ENCODE measurements at regions not wholly inside any gene's neighbourhood (a gene's known extent, or its start where the extent isn't known, plus 50 kb on each side); places are given as distances from the start of the nearest gene placed in this dataset.

- H3K36me3 ChIP-seq (ENCODE audit: low read length) = no peaks in the 10 kb centered on the region
These were observed 969.1 kb upstream of the PCDH9 start for GRCh38 chr13:68199271-68199670.

GRCh38 chr13:68190818-68191217, 960.7 kb upstream of the PCDH9 start:
- no peak overlapping the region for H3K4me3 ChIP-seq (ENCODE audit: insufficient read depth, low read length, poor library complexity, severe bottlenecking)
- H3K4me2 ChIP-seq (ENCODE audit: low read depth, low read length, poor library complexity, severe bottlenecking) = no peak overlapping the region
- H3K36me3 ChIP-seq (ENCODE audit: low read length) = no peaks in the 10 kb centered on the region
- no peaks in the 10 kb centered on the region for H4K20me1 ChIP-seq (ENCODE audit: low read depth, low read length)
- no peaks in the 10 kb centered on the region for H3K27me3 ChIP-seq (ENCODE audit: low read length)
- H3F3A ChIP-seq (ENCODE audit: insufficient read depth) = no peaks in the 10 kb centered on the region
- H2AFZ ChIP-seq (ENCODE audit: low read depth, low read length, severe bottlenecking) = peak overlapping the region; percentile 17
- H3K9me2 ChIP-seq (replicated peaks; ENCODE audit: insufficient read depth, low read length) = no peaks in the 10 kb centered on the region
- H3K27ac ChIP-seq (ENCODE audit: low read depth, low read length) = no peak overlapping the region
- H3K9ac ChIP-seq (ENCODE audit: low read length) = no peak overlapping the region
- H3K79me2 ChIP-seq (ENCODE audit: insufficient read depth, low read length) = no peaks in the 10 kb centered on the region
- TF ChIP-seq EZH2phosphoT487 (conservative IDR thresholded peaks at IDR 0.05; ENCODE audit: low read length) = no peak
- TF ChIP-seq CTCF (IDR thresholded peaks at IDR 0.05; ENCODE audit: insufficient read depth, low read length, poor library complexity, severe bottlenecking) = no peak
- no peaks in the 10 kb centered on the region for H3K9me3 ChIP-seq (ENCODE audit: insufficient read depth, low read length)

More at GRCh38 chr13:68199271-68199670, 969.1 kb upstream of the PCDH9 start:
- TF ChIP-seq EZH2phosphoT487 (conservative IDR thresholded peaks at IDR 0.05; ENCODE audit: low read length) = no peak
- no peak for TF ChIP-seq CTCF (IDR thresholded peaks at IDR 0.05; ENCODE audit: insufficient read depth, low read length, poor library complexity, severe bottlenecking)
- no peak overlapping the region for H3K4me2 ChIP-seq (ENCODE audit: low read depth, low read length, poor library complexity, severe bottlenecking)
- H4K20me1 ChIP-seq (ENCODE audit: low read depth, low read length) = no peaks in the 10 kb centered on the region
- H3K27me3 ChIP-seq (ENCODE audit: low read length) = no peaks in the 10 kb centered on the region
- no peak overlapping the region for H3K4me3 ChIP-seq (ENCODE audit: insufficient read depth, low read length, poor library complexity, severe bottlenecking)
- no peaks in the 10 kb centered on the region for H3F3A ChIP-seq (ENCODE audit: insufficient read depth)
- no peak overlapping the region for H3K9ac ChIP-seq (ENCODE audit: low read length)
- H3K9me2 ChIP-seq (replicated peaks; ENCODE audit: insufficient read depth, low read length) = no peaks in the 10 kb centered on the region
- H3K9me3 ChIP-seq (ENCODE audit: insufficient read depth, low read length) = no peaks in the 10 kb centered on the region
- no peak overlapping the region for H2AFZ ChIP-seq (ENCODE audit: low read depth, low read length, severe bottlenecking)
- H3K27ac ChIP-seq (ENCODE audit: low read depth, low read length) = no peak overlapping the region
- no peaks in the 10 kb centered on the region for H3K79me2 ChIP-seq (ENCODE audit: insufficient read depth, low read length)

- Histone ChIP-seq H3K9me2 (replicated peaks; ENCODE audit: insufficient read depth, low read length) (no peaks in the 10 kb centered on the region), H3K4me2 (ENCODE audit: low read depth, low read length, poor library complexity, severe bottlenecking) (peak overlapping the region; percentile 48), H3K79me2 (ENCODE audit: insufficient read depth, low read length) (no peaks in the 10 kb centered on the region), H3K27me3 (ENCODE audit: low read length) (no peaks in the 10 kb centered on the region), H3K4me3 (ENCODE audit: insufficient read depth, low read length, poor library complexity, severe bottlenecking) (no peak overlapping the region), H3K27ac (ENCODE audit: low read depth, low read length) (no peak overlapping the region), H3K9ac (ENCODE audit: low read length) (no peak overlapping the region), H3K9me3 (ENCODE audit: insufficient read depth, low read length) (no peaks in the 10 kb centered on the region), H4K20me1 (ENCODE audit: low read depth, low read length) (no peaks in the 10 kb centered on the region), H3F3A (ENCODE audit: insufficient read depth) (no peaks in the 10 kb centered on the region), H3K36me3 (ENCODE audit: low read length) (no peaks in the 10 kb centered on the region), H2AFZ (ENCODE audit: low read depth, low read length, severe bottlenecking) (peak overlapping the region; percentile 55)
- TF ChIP-seq EZH2phosphoT487 (conservative IDR thresholded peaks at IDR 0.05; ENCODE audit: low read length) = no peak
- no peak for TF ChIP-seq CTCF (IDR thresholded peaks at IDR 0.05; ENCODE audit: insufficient read depth, low read length, poor library complexity, severe bottlenecking)
These were observed 955.5 kb upstream of the PCDH9 start for GRCh38 chr13:68185444-68186141.
